ENCODE measurements at regions not wholly inside any gene's neighbourhood (a gene's known extent, or its start where the extent isn't known, plus 50 kb on each side); places are given as distances from the start of the nearest gene placed in this dataset.
"Not testable (repeated sequence)": the region's sequence is repeated elsewhere in the genome, so short reads cannot be mapped to it uniquely, and the experiment has no call there.

GRCh38 chr6:98014442-98015201 is 731.6 kb upstream of the MMS22L start:
- intact Hi-C loops (cut with micrococcal nuclease), result no loop called here

DNA sequence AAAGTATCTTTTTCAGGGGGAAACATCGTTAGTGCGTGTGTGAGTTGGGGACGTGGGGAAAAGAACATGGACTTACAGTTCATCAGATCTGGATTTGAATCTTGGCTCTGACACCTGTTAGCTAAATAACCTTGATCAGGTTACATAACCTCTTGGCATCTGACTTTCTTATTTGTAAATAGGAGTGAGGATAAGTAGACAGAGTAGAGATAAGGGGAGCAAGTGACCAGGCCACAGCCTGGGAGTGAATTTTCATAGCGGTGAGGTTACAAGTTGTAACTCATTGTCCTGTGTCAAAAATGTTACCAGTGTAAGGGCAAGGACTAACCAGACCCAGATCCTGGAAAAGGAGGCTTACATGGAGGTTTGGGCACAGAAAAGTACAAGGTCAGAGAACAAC is 733.5 kb upstream of the MMS22L start:
- intact Hi-C loops (cut with micrococcal nuclease), result no loop called here

DNA sequence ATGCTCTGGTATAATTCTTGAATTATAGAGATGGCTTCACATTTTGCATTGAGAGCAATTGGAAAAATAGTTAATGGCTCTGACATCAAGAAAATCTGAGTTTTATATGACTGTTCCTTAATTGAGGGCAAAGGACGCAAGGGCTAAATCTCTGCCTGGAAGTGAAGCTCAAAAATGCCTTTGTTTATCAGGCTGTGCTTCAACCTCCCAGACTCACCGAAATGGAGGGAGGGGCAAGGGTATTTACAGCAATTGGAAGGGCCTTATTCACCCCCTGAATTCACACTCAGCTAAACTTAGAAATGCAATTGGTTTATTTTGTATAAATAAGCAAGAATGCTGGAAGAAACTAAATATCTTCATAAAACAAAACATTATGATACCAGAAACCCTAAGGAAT is 737.2 kb upstream of the MMS22L start:
- intact Hi-C loops (cut with micrococcal nuclease), result no loop called here

- intact Hi-C loops (cut with micrococcal nuclease), result no loop called here
These were observed 741.3 kb upstream of the MMS22L start for GRCh38 chr6:98024359-98024758.

DNA sequence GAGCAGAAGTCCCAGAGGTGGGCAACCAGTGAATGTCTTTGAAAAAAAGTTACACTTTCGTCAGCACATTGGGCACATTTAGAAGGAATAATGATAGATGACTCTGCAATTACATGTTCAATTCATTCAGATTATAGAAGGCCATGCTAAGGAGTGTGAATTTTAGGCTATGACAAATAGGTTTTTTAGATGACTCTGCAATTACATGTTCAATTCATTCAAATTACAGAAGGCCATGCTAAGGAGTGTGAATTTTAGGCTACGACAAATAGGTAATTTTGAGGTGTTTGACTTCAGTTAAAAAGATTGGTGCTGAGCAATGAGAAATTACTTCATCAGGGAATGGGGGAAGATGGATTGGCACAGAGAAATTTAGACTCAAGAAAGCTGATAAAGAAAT is 744.9 kb upstream of the MMS22L start:
- intact Hi-C loops (cut with micrococcal nuclease), result no loop called here

- intact Hi-C loops (cut with micrococcal nuclease), result no loop called here
These were observed 750.6 kb upstream of the MMS22L start for GRCh38 chr6:98033617-98034016.

DNA sequence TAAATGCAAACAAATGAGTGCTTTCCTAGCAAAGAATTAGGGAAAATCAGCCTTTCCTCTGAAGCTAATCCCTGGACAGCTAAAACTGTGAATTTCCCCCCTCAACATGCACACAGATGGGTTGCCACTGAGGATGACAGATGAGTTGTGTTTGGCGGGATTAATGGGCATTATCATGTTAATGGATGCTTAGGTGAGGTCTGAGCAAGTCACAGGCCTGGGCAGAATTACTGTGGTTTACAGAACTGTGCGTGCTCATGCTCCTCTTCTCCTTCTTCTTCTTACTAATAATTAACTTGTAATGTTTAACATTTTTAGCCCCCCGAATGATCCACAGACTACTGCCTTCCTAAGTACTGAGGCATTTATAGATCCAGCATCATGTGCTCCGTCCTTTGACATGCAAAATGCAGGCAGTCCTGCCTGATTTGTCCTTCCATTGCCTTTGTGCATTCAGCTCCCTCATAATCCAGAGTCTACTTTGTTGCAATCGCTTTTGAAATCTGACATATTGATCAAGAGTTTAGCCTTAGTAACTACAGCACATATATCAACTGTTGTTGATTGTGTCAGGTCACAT is 753.4 kb upstream of the MMS22L start:
- intact Hi-C loops (cut with micrococcal nuclease), result no loop called here

DNA sequence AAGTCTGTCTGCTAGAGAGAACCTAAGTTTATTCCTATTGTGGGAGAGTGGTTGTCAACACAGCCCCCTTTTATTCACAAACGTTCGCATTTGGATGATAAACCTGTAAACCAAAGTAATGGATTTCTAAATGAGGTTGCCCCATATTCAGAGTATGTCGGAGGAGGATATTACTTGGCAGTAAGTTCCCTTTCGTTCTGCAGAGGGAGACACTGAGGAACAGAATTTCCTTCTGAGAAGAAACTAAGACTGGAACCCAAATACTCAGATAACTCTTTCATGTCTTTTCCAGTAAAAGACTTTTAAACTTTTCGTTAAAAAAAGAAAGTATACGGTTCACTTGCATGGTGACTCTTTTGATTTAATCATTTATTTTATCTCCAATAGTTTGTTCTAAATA is 754.6 kb upstream of the MMS22L start:
- intact Hi-C loops (cut with micrococcal nuclease), result no loop called here

- intact Hi-C loops (cut with micrococcal nuclease), result no loop called here
These were observed 756.4 kb upstream of the MMS22L start for GRCh38 chr6:98039443-98039842.

GRCh38 chr6:98039904-98040607 is 757.0 kb upstream of the MMS22L start:
- intact Hi-C loops (cut with micrococcal nuclease), result no loop called here

GRCh38 chr6:98041056-98041455 is 758.0 kb upstream of the MMS22L start:
- intact Hi-C loops (cut with micrococcal nuclease), result no loop called here

GRCh38 chr6:98041921-98042320 is 758.9 kb upstream of the MMS22L start:
- intact Hi-C loops (cut with micrococcal nuclease), result no loop called here

- intact Hi-C loops (cut with micrococcal nuclease), result no loop called here
These were observed 761.1 kb upstream of the MMS22L start for GRCh38 chr6:98044151-98044561.

- intact Hi-C loops (cut with micrococcal nuclease), result no loop called here
These were observed 761.9 kb upstream of the MMS22L start for GRCh38 chr6:98044791-98045470.

- intact Hi-C loops (cut with micrococcal nuclease), result no loop called here
These were observed 764.1 kb upstream of the MMS22L start for GRCh38 chr6:98047164-98047563.

DNA sequence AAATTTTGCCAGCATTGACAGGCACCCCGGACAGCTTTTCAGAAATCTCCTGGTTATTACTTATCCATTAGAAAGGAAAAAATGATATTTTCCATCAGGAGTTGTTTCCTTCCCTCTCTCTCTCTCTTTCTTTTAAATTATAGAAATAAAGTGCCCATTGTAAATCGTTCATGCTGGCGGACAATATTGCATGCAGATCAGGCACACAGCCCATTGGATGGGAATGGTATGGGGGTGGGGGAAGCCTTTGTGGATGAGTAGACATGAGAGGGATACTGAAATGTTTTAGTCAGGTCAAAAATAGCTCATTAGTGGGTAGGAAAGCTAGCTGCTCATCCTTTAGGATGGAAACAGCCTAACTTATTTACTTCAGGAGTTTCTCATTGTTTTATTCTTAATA is 764.9 kb upstream of the MMS22L start:
- intact Hi-C loops (cut with micrococcal nuclease), result no loop called here

DNA sequence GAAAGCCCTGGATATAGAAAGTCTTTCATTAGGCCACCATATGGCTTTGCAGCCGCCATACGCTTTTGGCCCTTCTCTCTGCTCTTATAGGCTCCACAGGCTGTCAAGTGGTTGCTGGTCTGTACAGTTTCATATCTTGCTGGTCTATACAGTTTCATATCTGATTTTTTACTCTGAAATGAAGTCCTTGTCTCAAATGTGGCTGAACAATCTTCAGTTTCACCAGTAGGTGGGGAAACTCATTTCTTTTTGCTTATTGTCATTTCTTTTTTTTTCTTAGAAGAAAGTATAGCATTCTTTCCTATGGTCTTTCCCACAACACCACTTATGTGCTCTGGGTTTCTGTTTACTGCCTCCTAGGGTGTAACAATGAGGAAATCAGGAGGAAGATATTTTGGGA is 771.4 kb upstream of the MMS22L start:
- intact Hi-C loops (cut with micrococcal nuclease), result no loop called here

GRCh38 chr6:98056955-98057354 is 773.9 kb upstream of the MMS22L start:
- intact Hi-C loops (cut with micrococcal nuclease), result no loop called here

- intact Hi-C loops (cut with micrococcal nuclease), result no loop called here
These were observed 767.0 kb upstream of the POU3F2 start for GRCh38 chr6:98067375-98067774.

DNA sequence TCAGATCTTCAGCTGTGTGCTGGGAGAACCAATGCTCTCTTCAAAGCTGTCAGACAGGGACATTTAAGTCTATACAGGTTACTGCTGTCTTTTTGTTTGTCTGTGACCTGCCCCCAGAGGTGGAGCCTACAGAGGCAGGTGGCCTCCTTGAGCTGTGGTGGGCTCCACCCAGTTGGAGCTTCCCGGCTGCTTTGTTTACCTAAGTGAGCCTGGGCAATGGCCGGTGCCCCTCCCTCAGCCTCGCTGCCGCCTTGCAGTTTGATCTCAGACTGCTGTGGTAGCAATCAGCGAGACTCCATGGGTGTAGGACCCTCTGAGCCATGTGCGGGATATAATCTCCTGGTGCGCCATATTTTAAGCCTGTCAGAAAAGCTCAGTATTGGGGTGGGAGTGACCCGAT is 745.8 kb upstream of the POU3F2 start:
- intact Hi-C loops (cut with micrococcal nuclease), result not testable (repeated sequence)

DNA sequence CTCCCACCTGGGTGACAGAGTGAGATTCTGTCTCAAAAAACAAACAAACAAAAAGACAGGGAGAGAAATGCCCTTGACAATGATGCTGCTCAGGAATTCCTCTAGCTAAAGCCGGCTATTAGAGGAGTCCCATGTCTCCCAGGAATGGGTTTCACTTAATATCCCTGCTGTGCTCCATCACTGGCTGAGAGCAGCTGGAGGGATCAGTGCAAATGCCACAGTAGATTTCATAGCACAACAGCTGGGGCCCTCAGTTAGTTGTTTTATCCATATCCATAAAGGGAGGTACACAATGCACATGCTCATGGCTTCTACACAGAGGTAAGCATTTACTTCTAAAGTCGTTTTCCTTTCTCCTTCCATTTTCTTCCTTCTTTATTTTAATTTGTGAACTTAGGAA is 742.0 kb upstream of the POU3F2 start:
- intact Hi-C loops (cut with micrococcal nuclease), result no loop called here

DNA sequence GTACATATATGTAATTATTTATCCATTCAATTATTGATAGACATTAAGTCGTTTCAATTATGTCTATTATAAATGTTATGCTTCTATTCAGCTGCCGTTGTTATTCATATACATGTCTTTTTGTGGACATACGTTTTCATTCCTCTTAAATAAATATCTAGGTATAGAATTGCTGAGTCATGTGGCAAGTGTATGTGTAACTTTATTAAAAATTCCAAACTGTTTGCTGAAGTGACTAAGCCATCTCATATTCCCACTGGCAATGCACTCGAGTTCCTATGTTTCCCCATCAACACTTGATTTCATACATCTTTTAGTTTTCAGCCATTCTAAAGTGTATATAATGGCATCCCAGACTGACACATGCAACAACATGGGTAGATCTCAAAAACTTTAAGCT is 739.7 kb upstream of the POU3F2 start:
- intact Hi-C loops (cut with micrococcal nuclease), result no loop called here

Data from T-helper 1 cell treated with Interleukin-12 subunit alpha and Interleukin-12 subunit beta and Interleukin-4 antibody, amounts not matched to agents 30 ng/mL and 1 ng/mL, for 36 hours (primary cell).